ENCODE measurements at regions not wholly inside any gene's neighbourhood (a gene's known extent, or its start where the extent isn't known, plus 50 kb on each side); places are given as distances from the start of the nearest gene placed in this dataset.

DNA sequence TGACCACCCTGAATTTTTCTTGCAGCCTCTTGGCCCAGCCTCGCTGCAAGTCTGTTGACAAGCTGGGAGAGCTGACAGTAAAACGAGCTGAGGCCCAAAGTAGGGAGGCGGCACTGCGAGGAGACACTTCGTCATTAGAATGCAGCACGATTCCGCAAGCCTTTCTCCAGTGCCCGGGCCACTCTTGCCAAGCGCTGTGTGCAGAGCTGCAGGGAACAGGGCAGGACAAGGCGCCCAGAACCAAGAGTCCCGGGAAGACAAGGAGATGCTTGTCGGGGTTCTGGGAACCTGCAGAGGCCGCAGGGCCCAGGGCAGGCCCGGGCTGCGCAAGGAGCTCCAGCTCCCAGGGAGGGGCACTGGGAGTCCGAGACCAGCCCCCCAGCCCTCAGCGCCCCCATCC is 187.1 kb downstream of the BCOR start:
- TF ChIP-seq, protein P1, sequence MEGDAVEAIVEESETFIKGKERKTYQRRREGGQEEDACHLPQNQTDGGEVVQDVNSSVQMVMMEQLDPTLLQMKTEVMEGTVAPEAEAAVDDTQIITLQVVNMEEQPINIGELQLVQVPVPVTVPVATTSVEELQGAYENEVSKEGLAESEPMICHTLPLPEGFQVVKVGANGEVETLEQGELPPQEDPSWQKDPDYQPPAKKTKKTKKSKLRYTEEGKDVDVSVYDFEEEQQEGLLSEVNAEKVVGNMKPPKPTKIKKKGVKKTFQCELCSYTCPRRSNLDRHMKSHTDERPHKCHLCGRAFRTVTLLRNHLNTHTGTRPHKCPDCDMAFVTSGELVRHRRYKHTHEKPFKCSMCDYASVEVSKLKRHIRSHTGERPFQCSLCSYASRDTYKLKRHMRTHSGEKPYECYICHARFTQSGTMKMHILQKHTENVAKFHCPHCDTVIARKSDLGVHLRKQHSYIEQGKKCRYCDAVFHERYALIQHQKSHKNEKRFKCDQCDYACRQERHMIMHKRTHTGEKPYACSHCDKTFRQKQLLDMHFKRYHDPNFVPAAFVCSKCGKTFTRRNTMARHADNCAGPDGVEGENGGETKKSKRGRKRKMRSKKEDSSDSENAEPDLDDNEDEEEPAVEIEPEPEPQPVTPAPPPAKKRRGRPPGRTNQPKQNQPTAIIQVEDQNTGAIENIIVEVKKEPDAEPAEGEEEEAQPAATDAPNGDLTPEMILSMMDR (conservative IDR thresholded peaks at IDR 0.05; ENCODE audit: low read depth, low read length) = no peak
- no peak for TF ChIP-seq EZH2 (IDR thresholded peaks at IDR 0.05; ENCODE audit: low read length, unreplicated experiment)
